ENCODE measurements at regions not wholly inside any gene's neighbourhood (a gene's known extent, or its start where the extent isn't known, plus 50 kb on each side); places are given as distances from the start of the nearest gene placed in this dataset.
"Not testable (repeated sequence)": the region's sequence is repeated elsewhere in the genome, so short reads cannot be mapped to it uniquely, and the experiment has no call there.

- H3K9ac ChIP-seq (ENCODE audit: low read length), result no peak overlapping the region
- no peaks in the 10 kb centered on the region for H3K9me3 ChIP-seq (ENCODE audit: control insufficient read depth, low read length)
- no peak overlapping the region for H3K4me3 ChIP-seq (ENCODE audit: low read length)
- no peaks in the 10 kb centered on the region for H3K36me3 ChIP-seq (ENCODE audit: control insufficient read depth, insufficient read depth, low read length)
- H3K27me3 ChIP-seq (ENCODE audit: control insufficient read depth, insufficient read depth, low read length), result no peaks in the 10 kb centered on the region
- H3K4me1 ChIP-seq (ENCODE audit: control insufficient read depth, insufficient read depth, low read length), result no peaks in the 10 kb centered on the region
Measured at GRCh38 chr6:80411486-80411885, 305.0 kb downstream of the BCKDHB start.

DNA sequence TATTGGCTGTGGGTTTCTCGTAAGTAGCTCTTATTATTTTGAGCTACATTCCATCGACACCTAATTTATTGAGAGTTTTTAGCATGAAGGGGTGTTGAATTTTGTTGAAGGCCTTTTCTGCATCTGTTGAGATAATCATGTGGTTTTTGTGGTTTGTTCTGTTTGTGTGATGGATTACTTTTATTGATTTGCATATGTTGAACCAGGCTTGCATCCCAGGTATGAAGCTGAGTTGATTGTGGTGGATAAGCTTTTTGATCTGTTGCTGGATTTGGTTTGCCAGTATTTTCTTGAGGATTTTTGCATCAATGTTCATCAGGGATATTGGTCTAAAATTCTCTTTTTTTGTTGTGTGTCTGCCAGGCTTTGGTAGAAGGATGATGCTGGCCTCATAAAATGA lies 301.5 kb downstream of the BCKDHB start:
- not testable (repeated sequence) for H3K27me3 ChIP-seq (ENCODE audit: control insufficient read depth, insufficient read depth, low read length); H3K4me3 ChIP-seq (ENCODE audit: low read length); H3K36me3 ChIP-seq (ENCODE audit: control insufficient read depth, insufficient read depth, low read length); H3K9me3 ChIP-seq (ENCODE audit: control insufficient read depth, low read length); H3K9ac ChIP-seq (ENCODE audit: low read length); H3K4me1 ChIP-seq (ENCODE audit: control insufficient read depth, insufficient read depth, low read length)

GRCh38 chr6:80404889-80405288 lies 298.4 kb downstream of the BCKDHB start:
- Histone ChIP-seq H3K9me3 (ENCODE audit: control insufficient read depth, low read length) (no peaks in the 10 kb centered on the region), H3K27me3 (ENCODE audit: control insufficient read depth, insufficient read depth, low read length) (no peaks in the 10 kb centered on the region)

GRCh38 chr6:80403365-80403764 lies 296.9 kb downstream of the BCKDHB start:
- H3K4me1 ChIP-seq (ENCODE audit: control insufficient read depth, insufficient read depth, low read length), result no peaks in the 10 kb centered on the region

More at GRCh38 chr6:80404889-80405288, 298.4 kb downstream of the BCKDHB start:
- Histone ChIP-seq H3K36me3 (ENCODE audit: control insufficient read depth, insufficient read depth, low read length) (no peaks in the 10 kb centered on the region), H3K4me3 (ENCODE audit: low read length) (no peak overlapping the region), H3K9ac (ENCODE audit: low read length) (no peak overlapping the region), H3K4me1 (ENCODE audit: control insufficient read depth, insufficient read depth, low read length) (no peaks in the 10 kb centered on the region)

GRCh38 chr6:80402266-80402665 lies 295.8 kb downstream of the BCKDHB start:
- no peaks in the 10 kb centered on the region for H3K4me1 ChIP-seq (ENCODE audit: control insufficient read depth, insufficient read depth, low read length)
- no peaks in the 10 kb centered on the region for H3K27me3 ChIP-seq (ENCODE audit: control insufficient read depth, insufficient read depth, low read length)
- no peaks in the 10 kb centered on the region for H3K9me3 ChIP-seq (ENCODE audit: control insufficient read depth, low read length)
- H3K9ac ChIP-seq (ENCODE audit: low read length), result no peak overlapping the region
- H3K4me3 ChIP-seq (ENCODE audit: low read length), result no peak overlapping the region
- no peaks in the 10 kb centered on the region for H3K36me3 ChIP-seq (ENCODE audit: control insufficient read depth, insufficient read depth, low read length)

More at GRCh38 chr6:80403365-80403764, 296.9 kb downstream of the BCKDHB start:
- no peak overlapping the region for H3K9ac ChIP-seq (ENCODE audit: low read length)
- no peak overlapping the region for H3K4me3 ChIP-seq (ENCODE audit: low read length)
- no peaks in the 10 kb centered on the region for H3K36me3 ChIP-seq (ENCODE audit: control insufficient read depth, insufficient read depth, low read length)
- no peaks in the 10 kb centered on the region for H3K9me3 ChIP-seq (ENCODE audit: control insufficient read depth, low read length)
- H3K27me3 ChIP-seq (ENCODE audit: control insufficient read depth, insufficient read depth, low read length), result no peaks in the 10 kb centered on the region

Data from mucosa of stomach (tissue), 1 donor.